Karpas-422 (cell line): ENCODE measurements at regions not wholly inside any gene's neighbourhood (a gene's known extent, or its start where the extent isn't known, plus 50 kb on each side); places are given as distances from the start of the nearest gene placed in this dataset.
A peak's percentile ranks its signal among the peaks of the same experiment; 100 is the strongest.

Source experiments
- DNase-seq: peaks from one replicate; pipeline ENCODE4 v3.0.0-alpha.2; 2015
- H2AFZ ChIP-seq: fragments of 200-600 bp; sonication (generic); 2 replicates; pipeline ENCODE4 v1.6.1; 2014; ENCODE audit warnings: antibody characterized with exemption, low read length, mixed read lengths
- H3K27ac ChIP-seq: fragments of 200-600 bp; sonication (generic); 2 replicates; pipeline ENCODE4 v1.5.1; 2014; ENCODE audit warnings: mild to moderate bottlenecking, low read length, moderate library complexity
- H3K27me3 ChIP-seq: fragments of 200-600 bp; sonication (generic); 2 replicates; pipeline ENCODE4 v1.6.1; 2014; ENCODE audit warnings: low read length, mixed read lengths
- H3K36me3 ChIP-seq: fragments of 200-600 bp; sonication (generic); 2 replicates; pipeline ENCODE4 v1.6.1; 2014; ENCODE audit warnings: low read length, mixed read lengths; ENCODE audit not compliant: insufficient read depth
- H3K4me1 ChIP-seq: fragments of 200-600 bp; sonication (generic); 2 replicates; pipeline ENCODE4 v1.6.1; 2014; ENCODE audit warnings: mild to moderate bottlenecking, low read length, mixed read lengths
- H3K4me2 ChIP-seq: fragments of 200-600 bp; sonication (generic); 2 replicates; pipeline ENCODE4 v1.6.1; 2014; ENCODE audit warnings: low read length, low read depth, mild to moderate bottlenecking; ENCODE audit not compliant: poor library complexity, severe bottlenecking
- H3K4me3 ChIP-seq: fragments of 200-600 bp; sonication (generic); 2 replicates; pipeline ENCODE4 v1.5.1; 2014; ENCODE audit warnings: mild to moderate bottlenecking, antibody characterized with exemption, low read length, mixed read lengths
- H3K79me2 ChIP-seq: fragments of 200-600 bp; sonication (generic); 2 replicates; pipeline ENCODE4 v1.6.1; 2014; ENCODE audit warnings: mild to moderate bottlenecking, low read length, mixed read lengths
- H3K9ac ChIP-seq: fragments of 200-600 bp; sonication (generic); 2 replicates; pipeline ENCODE4 v1.6.0; 2014; ENCODE audit warnings: low read length
- H3K9me2 ChIP-seq: fragments of 200-600 bp; sonication (generic), shearing (Covaris generic); replicated peaks from 2 replicates; pipeline ENCODE4 v1.6.0; 2014; ENCODE audit warnings: mild to moderate bottlenecking, low read length, moderate library complexity; ENCODE audit not compliant: insufficient read depth
- H3K9me3 ChIP-seq: fragments of 300-700, 200-600 bp; sonication (generic); 2 replicates; pipeline ENCODE4 v1.6.1; 2014; ENCODE audit warnings: low read length, mixed read lengths
- H4K20me1 ChIP-seq: fragments of 200-600 bp; sonication (generic); 2 replicates; pipeline ENCODE4 v1.6.1; 2014; ENCODE audit warnings: mild to moderate bottlenecking, antibody characterized with exemption, low read length, low read depth; ENCODE audit not compliant: insufficient read depth

DNA sequence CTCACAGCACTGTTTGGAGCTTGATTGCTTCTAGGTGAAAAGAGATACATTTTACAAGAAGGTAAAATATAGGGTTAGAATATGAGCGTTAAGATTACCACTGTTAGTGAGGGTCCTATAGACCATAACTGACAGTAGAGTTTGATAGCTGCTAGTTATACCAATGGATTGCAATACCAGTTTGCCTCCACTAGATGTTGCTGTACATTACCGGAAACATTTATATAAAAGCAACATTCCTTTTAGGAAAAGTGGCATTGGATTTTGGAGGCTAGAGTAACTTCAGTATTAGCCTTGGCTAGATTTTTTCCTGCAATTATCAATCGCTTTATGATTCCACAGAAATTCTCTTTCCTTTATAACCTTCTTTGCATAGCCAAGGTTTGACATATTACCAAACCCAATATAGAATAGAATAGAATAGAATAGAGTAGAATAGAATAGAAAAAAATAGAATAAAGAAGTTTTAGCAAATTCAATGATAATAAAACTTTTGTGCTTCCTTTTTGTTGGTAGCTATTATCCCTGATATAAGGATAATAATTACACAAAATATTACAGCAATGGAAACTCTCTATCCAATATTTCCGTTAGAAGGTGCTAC lies 1093.6 kb upstream of the ALCAM start:
- Histone ChIP-seq H3K27me3 (no peaks in the 10 kb centered on the region), H3K9me2 (no peaks in the 10 kb centered on the region), H3K4me2 (no peak overlapping the region), H3K9ac (no peak overlapping the region), H3K79me2 (no peaks in the 10 kb centered on the region), H3K4me3 (no peak overlapping the region), H3K9me3 (peaks cover 11% of the 10 kb centered on the region; the same call in 1 of the 2 replicates), H3K4me1 (no peaks in the 10 kb centered on the region), H3K36me3 (no peaks in the 10 kb centered on the region), H4K20me1 (no peaks in the 10 kb centered on the region), H2AFZ (no peak overlapping the region), H3K27ac (no peak overlapping the region)
- peak; percentile 55 for DNase-seq

DNA sequence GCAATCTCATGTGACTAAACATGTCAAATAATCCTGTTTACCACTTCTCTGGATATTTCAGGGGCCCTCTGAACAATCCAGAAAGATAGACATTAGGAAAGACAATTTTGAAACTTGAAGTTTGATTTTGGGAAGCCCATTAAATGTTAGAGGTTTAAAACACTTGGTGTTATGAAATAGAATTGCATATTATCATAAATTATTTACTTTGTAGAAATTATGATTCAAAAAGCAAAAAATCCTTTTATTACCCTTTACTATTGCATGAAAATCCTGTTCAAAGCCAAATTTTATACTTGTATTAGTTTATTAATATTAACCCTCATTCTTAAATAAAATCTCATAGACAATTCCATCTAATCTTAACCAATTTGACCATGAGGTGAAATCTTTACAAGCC lies 1091.5 kb upstream of the ALCAM start:
- peaks cover 14% of the 10 kb centered on the region; the same call in 1 of the 2 replicates for H3K9me3 ChIP-seq
- no peaks in the 10 kb centered on the region for H3K4me1 ChIP-seq
- H4K20me1 ChIP-seq = no peaks in the 10 kb centered on the region
- DNase-seq = no peak
- no peaks in the 10 kb centered on the region for H3K79me2 ChIP-seq
- no peaks in the 10 kb centered on the region for H3K9me2 ChIP-seq
- H3K4me3 ChIP-seq = no peak overlapping the region
- H3K36me3 ChIP-seq = no peaks in the 10 kb centered on the region
- H3K9ac ChIP-seq = no peak overlapping the region
- no peak overlapping the region for H3K27ac ChIP-seq
- no peak overlapping the region for H2AFZ ChIP-seq
- H3K27me3 ChIP-seq = no peaks in the 10 kb centered on the region
- H3K4me2 ChIP-seq = no peak overlapping the region

DNA sequence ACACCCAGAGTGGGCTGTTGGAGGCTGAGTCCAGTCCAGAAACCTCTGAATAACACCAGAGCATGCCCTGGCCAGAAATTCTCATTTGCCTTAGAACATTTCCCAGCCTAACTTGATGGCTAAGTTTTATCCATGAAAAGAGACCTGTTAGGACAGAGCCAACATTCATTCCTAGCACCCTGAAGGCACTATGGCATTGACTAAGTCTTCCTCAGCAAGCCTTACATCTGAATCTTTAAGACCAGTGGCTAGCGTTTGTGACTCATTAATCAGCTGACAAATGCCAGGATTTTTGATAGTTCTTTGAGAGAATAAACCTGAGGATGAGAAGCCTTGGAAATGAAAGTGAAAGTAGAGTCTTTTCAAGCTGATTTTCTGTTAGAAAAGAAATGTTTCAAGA lies 1087.1 kb upstream of the ALCAM start:
- Histone ChIP-seq H3K27me3 (no peaks in the 10 kb centered on the region), H3K4me2 (no peak overlapping the region), H3K79me2 (no peaks in the 10 kb centered on the region), H3K4me3 (no peak overlapping the region), H3K27ac (no peak overlapping the region), H4K20me1 (no peaks in the 10 kb centered on the region), H3K9ac (no peak overlapping the region), H3K9me2 (no peaks in the 10 kb centered on the region), H3K9me3 (peaks cover 18% of the 10 kb centered on the region), H2AFZ (no peak overlapping the region), H3K4me1 (no peaks in the 10 kb centered on the region), H3K36me3 (no peaks in the 10 kb centered on the region)
- DNase-seq = no peak

DNA sequence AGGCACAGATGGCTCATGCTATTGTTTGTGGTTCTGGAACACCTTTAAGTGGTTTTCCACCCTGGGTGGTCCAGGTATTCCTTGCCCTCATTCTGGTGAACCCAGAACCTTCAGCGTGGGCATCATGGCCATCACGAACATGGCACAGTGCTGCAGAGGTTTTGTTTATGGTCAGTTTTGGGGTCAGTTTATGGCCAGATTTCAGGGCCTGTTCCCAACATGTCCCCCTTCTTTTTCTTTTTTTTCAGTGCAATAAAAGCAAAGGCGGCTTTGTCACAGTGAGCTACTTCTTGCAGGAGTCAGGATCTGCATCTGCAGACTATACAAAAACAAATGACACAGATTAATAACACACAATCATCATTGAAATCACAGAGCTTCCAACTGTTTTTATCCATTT lies 1085.0 kb upstream of the ALCAM start:
- H3K9me3 ChIP-seq = peaks cover 11% of the 10 kb centered on the region
- H3K4me3 ChIP-seq = no peak overlapping the region
- H3K9me2 ChIP-seq = no peaks in the 10 kb centered on the region
- no peaks in the 10 kb centered on the region for H3K4me1 ChIP-seq
- H3K79me2 ChIP-seq = no peaks in the 10 kb centered on the region
- no peak for DNase-seq
- H3K4me2 ChIP-seq = no peak overlapping the region
- H3K36me3 ChIP-seq = no peaks in the 10 kb centered on the region
- H3K27me3 ChIP-seq = no peaks in the 10 kb centered on the region
- no peak overlapping the region for H3K9ac ChIP-seq
- no peaks in the 10 kb centered on the region for H4K20me1 ChIP-seq
- no peak overlapping the region for H2AFZ ChIP-seq
- no peak overlapping the region for H3K27ac ChIP-seq

DNA sequence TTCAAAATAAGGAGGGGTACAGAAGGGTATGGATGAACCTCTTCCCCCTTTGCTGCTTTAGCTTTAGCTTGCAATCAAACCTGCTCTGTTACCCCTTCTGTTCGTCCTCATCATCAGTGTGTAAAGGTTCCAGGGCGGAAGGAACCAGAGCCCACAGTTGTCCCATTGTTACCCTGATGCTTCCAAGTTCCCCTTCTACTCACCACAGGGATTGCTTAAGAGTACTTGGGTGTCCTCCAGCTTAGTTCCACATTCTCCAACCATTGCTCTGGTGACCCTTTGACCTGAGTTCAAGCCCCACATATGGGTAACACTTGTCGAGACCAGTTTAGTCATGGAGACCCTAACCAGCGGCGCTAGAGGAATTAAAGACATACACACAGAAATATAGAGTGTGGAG lies 1080.1 kb upstream of the ALCAM start:
- Histone ChIP-seq H3K9me3 (0 out of 2 replicates have a peak, but pooled peaks cover 2% of the 10 kb centered on the region), H3K36me3 (no peaks in the 10 kb centered on the region), H2AFZ (no peak overlapping the region), H3K9ac (no peak overlapping the region), H3K9me2 (no peaks in the 10 kb centered on the region), H3K4me1 (no peaks in the 10 kb centered on the region), H4K20me1 (no peaks in the 10 kb centered on the region), H3K79me2 (no peaks in the 10 kb centered on the region), H3K27ac (no peak overlapping the region), H3K4me2 (no peak overlapping the region), H3K27me3 (no peaks in the 10 kb centered on the region), H3K4me3 (no peak overlapping the region)
- no peak for DNase-seq

DNA sequence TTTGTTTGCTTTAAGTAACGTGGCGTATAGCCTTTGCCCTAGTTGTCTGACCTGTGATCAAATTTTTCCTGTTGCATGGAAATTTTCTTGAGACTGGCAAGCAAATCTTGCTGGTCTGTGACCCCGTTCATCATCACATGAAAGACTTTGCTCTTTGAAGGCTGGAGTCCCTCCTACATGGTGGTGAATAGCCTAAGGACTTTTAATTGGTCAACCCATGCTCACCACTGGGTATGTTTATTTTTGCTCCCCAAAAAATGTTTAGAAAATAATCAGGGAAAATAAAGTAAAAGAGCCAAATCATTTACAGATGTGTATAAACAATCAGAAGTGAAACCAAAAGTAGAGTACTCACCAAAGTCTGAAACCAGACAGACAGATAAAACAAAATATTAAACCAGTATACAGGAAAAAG lies 1075.3 kb upstream of the ALCAM start:
- Histone ChIP-seq H3K4me2 (peak overlapping the region; percentile 30), H3K27me3 (no peaks in the 10 kb centered on the region), H2AFZ (no peak overlapping the region), H3K27ac (no peak overlapping the region), H3K9me2 (no peaks in the 10 kb centered on the region), H3K79me2 (no peaks in the 10 kb centered on the region), H3K4me3 (no peak overlapping the region), H3K4me1 (no peaks in the 10 kb centered on the region), H3K9me3 (no peaks in the 10 kb centered on the region), H4K20me1 (no peaks in the 10 kb centered on the region), H3K36me3 (no peaks in the 10 kb centered on the region), H3K9ac (no peak overlapping the region)
- DNase-seq = no peak

DNA sequence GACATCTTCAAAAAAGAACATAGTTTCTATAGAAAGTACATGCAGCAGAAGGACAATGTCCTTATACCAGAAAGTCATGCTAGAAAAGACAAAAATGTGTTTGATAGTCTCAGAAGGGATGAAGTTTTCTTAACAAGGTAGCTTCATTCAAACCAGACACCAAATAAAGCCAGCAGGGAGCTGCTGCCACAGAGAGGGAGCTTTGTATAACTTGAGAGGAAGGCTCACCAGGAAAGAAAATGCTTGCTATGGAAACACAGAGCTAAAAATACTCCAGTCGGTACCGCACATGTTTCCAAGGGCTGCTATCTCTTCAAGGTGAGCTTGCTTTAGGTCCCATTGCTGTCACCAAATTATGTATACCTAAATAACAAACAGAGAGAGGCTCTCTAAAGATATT lies 1074.8 kb upstream of the ALCAM start:
- no peak overlapping the region for H2AFZ ChIP-seq
- peak overlapping the region; percentile 30 for H3K4me2 ChIP-seq
- H3K4me3 ChIP-seq = no peak overlapping the region
- H3K9ac ChIP-seq = no peak overlapping the region
- no peaks in the 10 kb centered on the region for H3K79me2 ChIP-seq
- H3K27me3 ChIP-seq = no peaks in the 10 kb centered on the region
- no peak overlapping the region for H3K27ac ChIP-seq
- H3K36me3 ChIP-seq = no peaks in the 10 kb centered on the region
- DNase-seq = no peak
- H3K9me2 ChIP-seq = no peaks in the 10 kb centered on the region
- no peaks in the 10 kb centered on the region for H3K9me3 ChIP-seq
- H4K20me1 ChIP-seq = no peaks in the 10 kb centered on the region
- no peaks in the 10 kb centered on the region for H3K4me1 ChIP-seq

DNA sequence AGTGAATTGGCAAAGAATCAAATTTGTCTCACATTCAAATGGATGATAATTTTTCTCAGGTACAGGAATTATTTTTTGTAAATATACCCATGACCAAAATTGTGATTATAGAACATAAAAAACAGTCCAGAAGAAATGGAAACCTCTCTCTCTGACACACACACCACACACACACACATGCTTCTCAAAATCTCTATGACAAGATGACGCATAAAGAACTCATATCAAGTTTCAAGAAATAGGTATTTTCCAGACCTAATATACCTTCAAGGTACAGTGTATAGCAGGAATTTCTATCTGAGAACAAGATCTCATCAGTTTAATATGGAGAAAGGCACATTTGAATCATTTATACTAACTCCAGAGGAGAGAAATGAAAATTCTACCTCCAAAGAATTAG lies 1069.1 kb upstream of the ALCAM start:
- no peak overlapping the region for H3K9ac ChIP-seq
- H3K9me3 ChIP-seq = no peaks in the 10 kb centered on the region
- H3K9me2 ChIP-seq = no peaks in the 10 kb centered on the region
- no peaks in the 10 kb centered on the region for H4K20me1 ChIP-seq
- no peaks in the 10 kb centered on the region for H3K27me3 ChIP-seq
- H3K27ac ChIP-seq = no peak overlapping the region
- H3K79me2 ChIP-seq = no peaks in the 10 kb centered on the region
- H3K4me2 ChIP-seq = no peak overlapping the region
- H3K4me1 ChIP-seq = no peaks in the 10 kb centered on the region
- H3K4me3 ChIP-seq = no peak overlapping the region
- no peak overlapping the region for H2AFZ ChIP-seq
- no peak for DNase-seq
- no peaks in the 10 kb centered on the region for H3K36me3 ChIP-seq

DNA sequence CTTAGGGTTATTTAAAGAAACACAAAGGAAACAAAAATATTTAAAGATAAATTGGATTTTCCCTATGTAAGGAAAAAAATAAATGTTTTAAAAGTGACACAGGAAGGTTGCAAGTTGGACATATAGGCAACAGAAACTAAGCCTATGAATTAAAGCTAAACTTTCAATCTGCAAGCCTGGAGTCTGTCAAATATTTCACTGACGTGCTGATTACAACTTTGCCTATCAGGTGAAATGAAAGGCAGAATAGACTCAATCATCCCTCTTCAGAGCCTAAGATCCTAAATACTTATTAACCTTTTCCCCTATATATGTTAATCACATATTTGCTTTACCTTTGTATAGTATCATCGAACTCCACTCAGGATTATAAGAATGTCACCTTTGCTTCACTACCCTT lies 1068.0 kb upstream of the ALCAM start:
- H3K9ac ChIP-seq = no peak overlapping the region
- no peak overlapping the region for H3K4me2 ChIP-seq
- no peaks in the 10 kb centered on the region for H3K9me3 ChIP-seq
- no peaks in the 10 kb centered on the region for H3K36me3 ChIP-seq
- H3K4me1 ChIP-seq = no peaks in the 10 kb centered on the region
- no peak for DNase-seq
- no peak overlapping the region for H2AFZ ChIP-seq
- H3K9me2 ChIP-seq = no peaks in the 10 kb centered on the region
- H3K79me2 ChIP-seq = no peaks in the 10 kb centered on the region
- H3K4me3 ChIP-seq = no peak overlapping the region
- no peaks in the 10 kb centered on the region for H4K20me1 ChIP-seq
- no peaks in the 10 kb centered on the region for H3K27me3 ChIP-seq
- H3K27ac ChIP-seq = no peak overlapping the region
